ENCODE measurements at regions not wholly inside any gene's neighbourhood (a gene's known extent, or its start where the extent isn't known, plus 50 kb on each side); places are given as distances from the start of the nearest gene placed in this dataset.

DNA sequence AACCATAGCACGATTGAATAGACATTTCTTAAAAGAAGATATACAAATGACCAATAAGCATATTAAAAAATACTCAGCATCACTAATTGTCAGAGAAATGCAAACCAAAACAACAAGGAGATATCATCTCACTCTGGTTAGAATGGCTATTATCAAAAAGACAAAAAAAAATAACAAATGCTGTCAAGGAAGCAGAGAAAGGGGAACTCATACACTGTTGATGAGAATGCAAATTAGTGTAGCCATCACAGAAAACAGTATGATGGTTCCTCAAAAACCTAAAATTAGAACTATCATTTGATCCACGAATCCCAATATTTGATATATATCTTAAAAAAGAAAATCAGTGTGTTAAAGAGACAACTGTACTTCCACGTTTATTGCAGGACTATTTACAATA is 71.7 kb upstream of the BANK1 start:
- Histone ChIP-seq H3K9me3 (replicated peaks; ENCODE audit: control insufficient read depth, insufficient read depth, low read length) (no peaks in the 10 kb centered on the region), H3K27ac (ENCODE audit: control insufficient read depth, insufficient read depth) (no peak overlapping the region), H3K27me3 (replicated peaks in 1 of 2; ENCODE audit: control insufficient read depth in 2 of 2, insufficient read depth in 2 of 2, low read length in 1 of 2) (no peaks in the 10 kb centered on the region), H3K79me2 (ENCODE audit: control insufficient read depth, insufficient read depth, low read length) (no peaks in the 10 kb centered on the region), H2AFZ (ENCODE audit: control insufficient read depth, low read depth, low read length) (no peak overlapping the region), H4K20me1 (ENCODE audit: control insufficient read depth, insufficient read depth) (no peaks in the 10 kb centered on the region), H3K4me3 (no peak overlapping the region), H3K9ac (ENCODE audit: control insufficient read depth, insufficient read depth, low read length) (no peak overlapping the region), H3K36me3 (ENCODE audit: control insufficient read depth in 2 of 2, insufficient read depth in 2 of 2, low read length in 1 of 2) (no peaks in the 10 kb centered on the region), H3K4me2 (ENCODE audit: control insufficient read depth, insufficient read depth) (no peak overlapping the region), H3K4me1 (ENCODE audit: control insufficient read depth, insufficient read depth, low read length) (no peaks in the 10 kb centered on the region)
- RAD21 ChIA-PET (ENCODE audit: unreplicated experiment), result no interaction called here
- BruUV-seq (replicated peaks), result no TSS peak
- FAIRE-seq (no peak), DNase-seq (ENCODE audit: low read depth, low spot score) (no peak), ATAC-seq (no peak)
- intact Hi-C loops (cut with micrococcal nuclease; ENCODE audit: unreplicated experiment) (no loop called here), in situ Hi-C loops (cut with MboI) (no loop called here)
- 36% methylated on average over 3 of the region's 3 CpGs for WGBS (ENCODE audit: insufficient coverage, insufficient replicate concordance, low lambda C conversion rate, missing lambda C conversion rate)
- CTCF ChIA-PET, result interaction anchor here (1.8 kb wide), 1 partner anchor 12 kb away, joined by 5 read pairs; no protein-coding TSS in a partner anchor
- SMC1A ChIA-PET (ENCODE audit: uncharacterized antibody, unreplicated experiment), result no interaction called here
- TF ChIP-seq SMAD5 (IDR thresholded peaks at IDR 0.05; ENCODE audit: low read depth), result no peak
- no peak for TF ChIP-seq JUND (IDR thresholded peaks at IDR 0.05; ENCODE audit: low read depth, low read length)
- TF ChIP-seq SRF (IDR thresholded peaks at IDR 0.05; ENCODE audit: low read depth in 2 of 2, low read length in 2 of 2), result no peak
- no peak for TF ChIP-seq NFIC (IDR thresholded peaks at IDR 0.05; ENCODE audit: low read depth, low read length)
- no peak for TF ChIP-seq HDAC6 (IDR thresholded peaks at IDR 0.05; ENCODE audit: unreplicated experiment)
- TF ChIP-seq, protein P1, sequence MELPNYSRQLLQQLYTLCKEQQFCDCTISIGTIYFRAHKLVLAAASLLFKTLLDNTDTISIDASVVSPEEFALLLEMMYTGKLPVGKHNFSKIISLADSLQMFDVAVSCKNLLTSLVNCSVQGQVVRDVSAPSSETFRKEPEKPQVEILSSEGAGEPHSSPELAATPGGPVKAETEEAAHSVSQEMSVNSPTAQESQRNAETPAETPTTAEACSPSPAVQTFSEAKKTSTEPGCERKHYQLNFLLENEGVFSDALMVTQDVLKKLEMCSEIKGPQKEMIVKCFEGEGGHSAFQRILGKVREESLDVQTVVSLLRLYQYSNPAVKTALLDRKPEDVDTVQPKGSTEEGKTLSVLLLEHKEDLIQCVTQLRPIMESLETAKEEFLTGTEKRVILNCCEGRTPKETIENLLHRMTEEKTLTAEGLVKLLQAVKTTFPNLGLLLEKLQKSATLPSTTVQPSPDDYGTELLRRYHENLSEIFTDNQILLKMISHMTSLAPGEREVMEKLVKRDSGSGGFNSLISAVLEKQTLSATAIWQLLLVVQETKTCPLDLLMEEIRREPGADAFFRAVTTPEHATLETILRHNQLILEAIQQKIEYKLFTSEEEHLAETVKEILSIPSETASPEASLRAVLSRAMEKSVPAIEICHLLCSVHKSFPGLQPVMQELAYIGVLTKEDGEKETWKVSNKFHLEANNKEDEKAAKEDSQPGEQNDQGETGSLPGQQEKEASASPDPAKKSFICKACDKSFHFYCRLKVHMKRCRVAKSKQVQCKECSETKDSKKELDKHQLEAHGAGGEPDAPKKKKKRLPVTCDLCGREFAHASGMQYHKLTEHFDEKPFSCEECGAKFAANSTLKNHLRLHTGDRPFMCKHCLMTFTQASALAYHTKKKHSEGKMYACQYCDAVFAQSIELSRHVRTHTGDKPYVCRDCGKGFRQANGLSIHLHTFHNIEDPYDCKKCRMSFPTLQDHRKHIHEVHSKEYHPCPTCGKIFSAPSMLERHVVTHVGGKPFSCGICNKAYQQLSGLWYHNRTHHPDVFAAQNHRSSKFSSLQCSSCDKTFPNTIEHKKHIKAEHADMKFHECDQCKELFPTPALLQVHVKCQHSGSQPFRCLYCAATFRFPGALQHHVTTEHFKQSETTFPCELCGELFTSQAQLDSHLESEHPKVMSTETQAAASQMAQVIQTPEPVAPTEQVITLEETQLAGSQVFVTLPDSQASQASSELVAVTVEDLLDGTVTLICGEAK (IDR thresholded peaks at IDR 0.05; ENCODE audit: borderline replicate concordance), result no peak
- TF ChIP-seq RAD51 (IDR thresholded peaks at IDR 0.05), result no peak
- no peak for TF ChIP-seq EED (IDR thresholded peaks at IDR 0.05; ENCODE audit: low read depth)
- POLR2A ChIA-PET, result no interaction called here
